Left renal cortex interstitium (tissue), 4 donors: ENCODE measurements at regions not wholly inside any gene's neighbourhood (a gene's known extent, or its start where the extent isn't known, plus 50 kb on each side); places are given as distances from the start of the nearest gene placed in this dataset.
"Not testable (repeated sequence)": the region's sequence is repeated elsewhere in the genome, so short reads cannot be mapped to it uniquely, and the experiment has no call there.

Experiments
- DNase-seq, 4 donors: peaks; one replicate each; pipeline ENCODE4 v3.0.0-alpha.2; 2013; ENCODE audit warnings: low read depth in 4 of 4, low spot score in 2 of 4, missing footprints in 1 of 4

DNA sequence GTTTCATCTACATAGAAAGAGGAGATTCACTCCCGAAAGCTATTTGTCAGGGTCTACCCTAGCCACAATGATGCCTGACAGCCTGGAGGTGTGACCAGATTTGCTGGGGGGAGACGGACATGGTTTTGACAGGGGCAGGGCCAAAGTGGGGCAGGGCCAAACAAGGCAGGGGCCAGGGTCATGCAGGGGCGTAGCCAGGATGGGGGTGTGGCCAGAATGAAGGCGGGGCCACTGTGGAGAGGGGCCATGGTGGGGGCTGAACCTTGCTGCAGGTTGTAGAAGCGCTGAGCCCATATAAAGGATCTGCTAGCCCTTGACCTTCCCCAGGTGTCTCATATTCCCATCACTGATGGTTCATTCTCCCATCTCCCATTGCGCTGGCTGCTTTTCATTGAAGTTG lies 184.1 kb upstream of the SULF2 start:
- no peak for DNase-seq

DNA sequence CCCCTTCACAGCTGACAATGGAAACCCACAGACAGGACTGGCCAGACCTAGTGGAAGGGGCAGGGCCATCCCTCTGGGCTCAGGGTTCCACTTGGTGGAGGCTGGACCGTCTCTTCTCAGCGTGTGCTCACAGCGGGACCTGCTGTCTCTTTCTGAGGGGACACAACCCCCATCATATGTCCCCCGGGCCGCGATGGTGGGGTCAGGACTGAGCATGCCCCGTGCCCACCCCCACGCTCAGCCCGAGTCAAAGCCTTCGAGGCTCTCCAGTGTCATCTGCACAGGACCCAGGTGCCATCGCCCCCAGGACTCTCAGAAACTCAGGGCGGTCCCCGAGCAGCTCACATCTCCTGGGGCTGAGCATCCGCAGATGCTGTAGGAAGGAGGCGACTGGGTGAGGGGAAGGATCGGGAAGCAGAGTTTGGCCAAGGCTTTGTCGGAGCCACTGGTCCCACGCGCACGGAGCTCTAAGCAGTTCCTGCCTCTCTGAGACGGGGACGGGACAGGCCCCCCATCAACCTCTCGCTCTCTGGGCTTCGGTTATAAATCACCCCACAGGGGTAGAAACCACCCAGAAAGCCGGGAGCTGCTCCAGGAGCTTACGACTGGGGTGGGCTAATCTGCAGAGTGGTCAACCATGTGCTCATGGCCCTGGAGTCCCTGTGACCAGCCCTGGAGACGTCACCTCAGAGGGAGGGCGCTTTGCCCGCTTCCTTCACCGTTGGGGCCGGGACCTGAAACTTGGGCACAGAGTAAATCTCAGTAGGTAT lies 183.4 kb upstream of the SULF2 start:
- DNase-seq: no peak

- DNase-seq: no peak
Observed at GRCh38 chr20:47964149-47964548, 178.9 kb upstream of the SULF2 start.

- DNase-seq: no peak
Observed at GRCh38 chr20:47963022-47963421, 177.7 kb upstream of the SULF2 start.

DNA sequence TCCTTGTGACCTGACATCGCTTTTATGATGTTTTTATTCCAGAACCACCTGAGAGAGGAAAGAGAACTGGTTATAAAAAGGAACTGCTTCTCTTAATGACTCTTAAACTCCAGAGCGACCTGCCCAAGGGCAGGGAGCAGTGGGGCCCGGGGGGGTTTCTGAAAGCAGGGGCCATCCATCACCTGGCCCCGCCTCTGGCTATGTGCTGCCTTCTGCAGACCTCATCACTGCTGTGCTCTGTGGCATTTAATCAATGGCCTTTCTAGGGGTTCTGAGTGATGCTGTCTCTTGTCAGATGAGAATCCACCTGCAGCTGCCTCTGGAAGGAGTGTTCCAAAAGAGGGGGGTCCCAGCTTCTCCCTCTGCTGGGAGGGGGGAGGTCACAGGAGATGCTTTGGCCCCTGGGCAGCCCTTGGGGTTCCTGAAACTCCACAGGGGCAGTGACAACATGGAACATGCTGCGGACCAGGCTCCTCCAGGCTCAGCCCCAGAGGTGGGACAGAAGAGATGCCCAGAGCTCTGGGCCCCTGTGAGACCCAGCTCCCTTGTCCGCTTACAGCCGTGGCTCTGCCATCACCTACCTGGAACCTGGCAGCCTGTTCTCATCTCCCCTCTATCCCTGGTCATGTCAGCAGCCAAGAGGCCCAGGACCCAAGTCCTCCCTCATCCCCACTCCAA lies 177.1 kb upstream of the SULF2 start:
- no peak for DNase-seq

GRCh38 chr20:47960769-47961541 lies 175.7 kb upstream of the SULF2 start:
- DNase-seq: no peak

DNA sequence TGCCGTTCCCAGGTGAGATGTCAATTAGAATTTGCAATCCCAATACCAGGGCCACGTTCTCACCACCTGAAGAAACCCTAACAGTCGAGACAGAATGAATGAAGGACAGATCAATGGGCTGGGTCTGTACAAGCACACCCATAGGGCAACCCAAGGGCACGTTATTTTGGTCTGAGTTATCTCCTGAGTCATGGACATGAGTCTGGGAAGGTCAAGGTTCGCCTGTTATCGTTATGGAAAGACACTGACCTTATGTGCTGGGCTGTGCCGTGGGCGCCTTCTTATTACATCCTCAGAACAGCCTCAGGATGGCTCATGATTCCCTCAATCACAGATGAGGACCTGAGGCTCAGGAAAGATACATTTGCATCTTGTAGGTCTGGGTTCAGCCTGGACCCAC lies 175.0 kb upstream of the SULF2 start:
- DNase-seq: no peak

DNA sequence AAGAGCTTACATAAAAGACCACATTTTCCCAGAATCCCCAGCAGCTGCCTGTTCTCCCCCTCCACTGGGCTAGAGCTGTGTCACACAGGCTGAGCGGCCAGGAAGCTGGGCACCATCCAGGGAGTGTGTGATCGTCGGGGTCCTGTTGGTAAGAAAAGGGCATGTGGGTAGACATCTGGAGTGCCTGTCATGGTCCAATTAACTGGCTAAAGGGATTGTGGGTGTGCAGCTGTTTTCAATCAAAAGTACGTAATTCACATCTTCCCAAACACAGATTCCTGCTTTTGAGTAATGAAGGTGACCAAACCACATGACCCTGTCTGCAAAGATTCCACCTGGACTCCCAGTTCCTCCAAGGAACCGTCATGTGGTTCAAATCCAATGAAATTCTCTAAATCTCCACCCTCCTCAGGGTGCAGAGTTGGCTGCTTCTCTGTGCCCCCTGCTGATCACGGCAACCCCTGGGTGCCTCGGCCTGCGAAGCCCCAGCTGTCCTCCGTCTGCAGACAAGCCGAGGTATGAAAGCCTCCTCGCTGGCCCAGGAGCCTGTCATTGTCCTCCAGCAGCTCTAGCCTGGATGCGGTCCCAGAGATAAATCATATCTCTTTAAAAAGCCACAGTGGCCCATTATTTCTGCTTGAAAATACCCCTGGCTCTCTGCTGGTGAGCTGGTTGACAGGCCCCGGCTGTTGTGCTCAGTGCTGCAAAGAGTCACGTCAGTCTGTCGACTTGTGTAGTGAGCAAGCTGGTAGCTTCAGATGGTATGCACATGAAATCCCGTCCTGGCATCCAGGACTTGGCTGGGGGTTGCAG lies 172.9 kb upstream of the SULF2 start:
- not testable (repeated sequence) for DNase-seq

DNA sequence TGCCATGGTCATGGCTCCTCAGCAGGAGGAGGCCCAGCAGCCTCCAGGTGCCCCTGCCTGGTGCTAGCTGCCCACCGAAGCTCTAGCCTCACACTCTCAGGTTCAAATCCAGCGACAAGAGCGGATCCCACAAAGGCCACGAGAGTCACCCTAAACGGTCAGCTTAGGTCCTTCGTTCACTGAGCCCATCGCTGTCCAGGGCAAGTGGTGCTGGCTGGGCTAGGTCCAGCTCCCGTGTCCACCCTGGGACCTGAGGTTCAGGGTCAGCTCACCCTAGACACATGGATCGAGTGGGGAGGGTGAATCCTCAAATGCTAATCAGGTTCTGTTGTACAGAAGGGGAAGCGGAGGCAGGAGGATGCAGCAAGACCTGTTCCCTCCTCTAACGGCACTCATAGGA lies 171.9 kb upstream of the SULF2 start:
- DNase-seq: no peak

GRCh38 chr20:47956268-47956995 lies 171.2 kb upstream of the SULF2 start:
- DNase-seq: no peak

DNA sequence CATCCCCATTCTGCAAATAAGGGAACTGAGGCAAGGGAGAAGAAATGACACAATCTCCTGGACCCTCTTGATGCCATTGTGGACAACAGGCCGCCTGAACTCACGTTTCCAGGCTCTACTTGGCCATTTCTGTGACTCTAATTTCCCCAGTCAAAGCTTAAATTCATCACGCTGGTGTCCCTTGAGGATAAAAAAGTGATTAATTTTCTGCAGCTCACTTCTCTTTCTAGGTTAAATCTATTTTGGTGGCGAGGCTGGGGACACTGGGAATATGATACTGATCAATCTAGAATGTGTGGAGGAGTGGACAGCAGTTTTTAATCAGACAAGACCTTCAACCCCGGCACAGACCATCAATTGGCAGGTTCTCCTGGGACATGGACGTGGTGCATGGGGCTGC lies 168.2 kb upstream of the SULF2 start:
- no peak for DNase-seq

- no peak for DNase-seq
Observed at GRCh38 chr20:47952023-47952564, 166.8 kb upstream of the SULF2 start.

DNA sequence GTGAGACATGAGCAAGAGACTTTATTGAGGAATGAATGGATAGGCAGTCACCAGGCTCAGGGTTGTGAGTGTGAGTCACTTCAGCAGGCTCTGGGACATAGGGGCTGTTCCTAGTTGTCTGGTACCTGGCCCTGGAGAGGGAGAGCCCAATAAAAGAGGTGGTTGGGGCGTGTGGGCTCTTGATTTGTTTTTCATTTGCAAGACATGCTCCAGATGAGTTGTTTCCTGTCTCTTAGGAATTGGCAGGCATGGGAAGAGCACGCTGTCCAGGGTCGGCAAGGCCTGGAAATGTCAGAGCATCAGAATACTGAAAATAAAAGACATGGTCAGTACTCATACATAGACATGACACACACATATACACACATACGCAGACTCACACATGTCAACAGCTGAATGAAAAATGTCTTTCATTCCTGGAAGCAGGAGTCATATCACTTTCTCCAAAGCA lies 166.3 kb upstream of the SULF2 start:
- DNase-seq: no peak

DNA sequence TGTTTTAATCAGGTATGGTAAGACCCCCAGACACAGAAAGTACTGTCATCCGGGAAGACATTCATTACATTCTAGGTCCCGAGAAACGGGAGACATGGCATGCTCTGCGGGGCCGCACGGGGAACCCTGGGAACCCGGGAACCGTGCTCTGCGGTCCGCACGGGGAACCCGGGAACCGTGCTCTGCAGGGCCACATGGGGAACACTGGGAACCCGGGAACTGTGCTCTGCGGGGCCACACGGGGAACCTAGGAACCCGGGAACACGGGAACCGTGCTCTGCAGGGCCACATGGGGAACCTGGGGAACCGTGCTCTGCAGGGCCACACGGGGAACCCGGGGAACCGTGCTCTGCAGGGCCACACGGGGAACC lies 165.6 kb upstream of the SULF2 start:
- DNase-seq: no peak

- DNase-seq: peak in 1 of 4 donors; percentile 57
Observed at GRCh38 chr20:47950124-47950912, 165.0 kb upstream of the SULF2 start.

DNA sequence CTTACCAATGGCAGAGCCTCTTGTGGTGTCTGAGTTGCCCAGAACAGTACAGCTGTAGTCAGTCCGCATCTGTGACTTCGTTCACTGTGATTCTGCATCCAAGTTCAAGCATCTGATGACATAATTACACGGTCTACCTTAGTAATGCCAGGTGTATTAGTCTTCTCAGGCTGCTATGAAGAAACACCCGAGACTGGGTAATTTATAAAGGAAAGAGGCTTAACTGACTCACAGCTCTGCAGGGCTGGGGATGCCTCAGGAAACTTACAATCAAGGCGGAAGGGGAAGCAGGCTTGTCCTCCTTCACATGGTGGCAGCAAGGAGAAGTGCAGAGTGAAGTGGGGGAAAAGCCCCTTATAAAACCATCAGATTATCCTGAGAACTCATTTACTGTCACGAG lies 163.9 kb upstream of the SULF2 start:
- no peak for DNase-seq

DNA sequence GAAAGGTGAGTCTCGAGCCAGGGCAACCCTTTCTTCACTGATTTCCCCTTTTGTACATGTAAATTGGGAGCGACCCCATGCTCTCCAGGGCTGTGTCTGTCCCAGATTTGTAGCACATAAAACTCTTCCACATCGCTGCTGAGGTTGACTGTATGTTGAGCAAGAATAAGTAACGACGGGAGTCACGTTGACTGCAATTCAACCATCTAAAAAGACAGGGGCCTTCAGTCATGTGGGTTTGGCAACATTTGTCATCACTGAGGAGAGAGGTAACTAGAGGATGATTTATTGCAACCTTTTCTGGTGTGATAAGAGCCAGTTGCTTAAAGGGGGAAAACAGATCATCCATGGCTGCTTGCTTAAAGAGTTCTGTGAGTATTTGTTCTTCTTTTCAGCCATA lies 159.4 kb upstream of the SULF2 start:
- DNase-seq: no peak

GRCh38 chr20:47941869-47942268 lies 156.6 kb upstream of the SULF2 start:
- no peak for DNase-seq
